Pancreas (tissue), 10 donors: ENCODE measurements at regions not wholly inside any gene's neighbourhood (a gene's known extent, or its start where the extent isn't known, plus 50 kb on each side); places are given as distances from the start of the nearest gene placed in this dataset.

Source experiments
- ATAC-seq, 4 donors: fragments of 200-7000 bp; cut with Tn5 transposase; one replicate each; pipeline versions ENCODE4 v1.8.0 to v1.9.1; 2020; ENCODE audit warnings: mild to moderate bottlenecking in 4 of 4, moderate library complexity in 4 of 4
- DNase-seq, 6 donors: peaks; one replicate each; pipeline ENCODE4 v3.0.0-alpha.2; 2020
- FAIRE-seq: peaks from 2 replicates; lab custom pipeline; 2012; peaks lifted over from hg19 to GRCh38; lab: Jason Lieb, UNC
- H3K27ac ChIP-seq, 4 donors: fragments of 200-600 bp; sonication (generic); 1 replicate in 3 of 4; 2 replicates in 1 of 4; pipeline versions ENCODE4 v1.5.0 to v1.8.0; 2020
- H3K27me3 ChIP-seq, 4 donors: fragments of 200-600 bp; one replicate each; pipeline ENCODE4 v1.8.0; 2021
- H3K36me3 ChIP-seq, 3 donors: fragments of 200-600 bp; sonication (generic) in 1 of 3; one replicate each; pipeline versions ENCODE4 v1.5.0 to v1.8.0; 2020 to 2021
- H3K4me1 ChIP-seq, 3 donors: fragments of 200-600 bp; one replicate each; pipeline ENCODE4 v1.8.0; 2021
- H3K4me3 ChIP-seq, 4 donors: fragments of 200-600 bp; sonication (generic) in 2 of 4; one replicate each; pipeline versions ENCODE4 v1.5.0 to v1.8.0; 2020 to 2021
- H3K9me3 ChIP-seq, 4 donors: fragments of 200-600 bp; one replicate each; pipeline ENCODE4 v1.8.0; 2021
- CTCF ChIP-seq, 4 donors: fragments of 200-600 bp; sonication (generic) in 3 of 4; IDR thresholded peaks; one replicate each; pipeline versions ENCODE4 v1.5.0 to v1.8.0; 2021; ENCODE audit warnings: antibody characterized with exemption in 4 of 4
- WGBS, 2 donors: extraction: QIAGEN DNeasy Blood & Tissue Kit; methylation state at CpG; one replicate each; pipeline ENCODE4 v1.1.7; 2013; 5-methylcytosine and 5-hydroxymethylcytosine counted together
- intact Hi-C, 3 donors: fragments of 100-400 bp; cut with DNase I; formaldehyde crosslinking; loops; one replicate each; pipeline versions ENCODE4 v1.11.1 to v1.14.2; 2022
- donor health status: healthy with polysubstance abuse.
- donor health status: DM: no; HTN: no; CAD: no; lungs with moderate emphysema.
- donor health status: DM: no; HTN: no; CAD: no.
- donor health status: control.
- donor health status: control.
- donor health status: Bipolar disorder and iron deficiency.
- donor health status: DM: yes; HTN: yes; CAD: no.
- donor health status: DM: no; HTN: no; CAD: no.
- donor health status: DM: no; HTN: no; CAD: no.
- donor health status: DM: yes; HTN: yes; CAD: no.

GRCh38 chr1:168469690-168470089, 74.1 kb downstream of the XCL2 start:
- H3K9me3 ChIP-seq = no peaks in the 10 kb centered on the region
- intact Hi-C loops = no loop called here
- no peak for TF ChIP-seq CTCF (IDR thresholded peaks at IDR 0.05)
- ATAC-seq (peak; percentile 50 to 80 (median 63)), FAIRE-seq (no peak), DNase-seq (peak in 4 of 6 donors; percentile 15 to 41 (median 32))
- H3K27me3 ChIP-seq = no peaks in the 10 kb centered on the region
- H3K4me1 ChIP-seq = peaks cover 0 to 17% (median 0%) of the 10 kb centered on the region in 3 donors
- no peak overlapping the region for H3K27ac ChIP-seq
- no peaks in the 10 kb centered on the region for H3K36me3 ChIP-seq
- WGBS, 2 donors = 62 to 70% methylated on average over 6 of the region's 6 CpGs
- no peak overlapping the region for H3K4me3 ChIP-seq

DNA sequence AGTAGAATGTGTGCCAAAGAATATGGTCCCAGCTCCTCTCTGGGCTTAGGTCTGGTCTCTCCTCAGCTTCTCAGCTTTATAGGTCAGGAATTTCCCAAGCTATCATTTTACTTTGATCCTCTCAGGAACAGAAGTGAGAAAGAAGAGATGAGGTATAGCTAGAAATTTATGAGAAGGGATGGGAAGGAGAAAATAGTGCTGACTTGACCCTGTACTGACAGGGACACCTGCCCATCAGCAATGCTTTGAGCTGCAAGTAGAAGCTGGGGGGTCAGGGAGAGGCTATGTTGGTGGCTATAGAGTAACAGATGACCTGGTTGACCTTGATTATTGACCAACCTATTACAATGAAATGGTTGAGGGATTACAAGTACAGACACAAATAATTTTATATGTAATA, 75.0 kb downstream of the XCL2 start:
- no peak for TF ChIP-seq CTCF (IDR thresholded peaks at IDR 0.05)
- Histone ChIP-seq H3K9me3 (no peaks in the 10 kb centered on the region), H3K36me3 (no peaks in the 10 kb centered on the region), H3K4me3 (no peak overlapping the region), H3K4me1 (peaks cover 0 to 17% (median 0%) of the 10 kb centered on the region in 3 donors), H3K27me3 (no peaks in the 10 kb centered on the region), H3K27ac (no peak overlapping the region)
- ATAC-seq = no peak
- intact Hi-C loops = no loop called here
- no peak for DNase-seq
- no peak for FAIRE-seq

DNA sequence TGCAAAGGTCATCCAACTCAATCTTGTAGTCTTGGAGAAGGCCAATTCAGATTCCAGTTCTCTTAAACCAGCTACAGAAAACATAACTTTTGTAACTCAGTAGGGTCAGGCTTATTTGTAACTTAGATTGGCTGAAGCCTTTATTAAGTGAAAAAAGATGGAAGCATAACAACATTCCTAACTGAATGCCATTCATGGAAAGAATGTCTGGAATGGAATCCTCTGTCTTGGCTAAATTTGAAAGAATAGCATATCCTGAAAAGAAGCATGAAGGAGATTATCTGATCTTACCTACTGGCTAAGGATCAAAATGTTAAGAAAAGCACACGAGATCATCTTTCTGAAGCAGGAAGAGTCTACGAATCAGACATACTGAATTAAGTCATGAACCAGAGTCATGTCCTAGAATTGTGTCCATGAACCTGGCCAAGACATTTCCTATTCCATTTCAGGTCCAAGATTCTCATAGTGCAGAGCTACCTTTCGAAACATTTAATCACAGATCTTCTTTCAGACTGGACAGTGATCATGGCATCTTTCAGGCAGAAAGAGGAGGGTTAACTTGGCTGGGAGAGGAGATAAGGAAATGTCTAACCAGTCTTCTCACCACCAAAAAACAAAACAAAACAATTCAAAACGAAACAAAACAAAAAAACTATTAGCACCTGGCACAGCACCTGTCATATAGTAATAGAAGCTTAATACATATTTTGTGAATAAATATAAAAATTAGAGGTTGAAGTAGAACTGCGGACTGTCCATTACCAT, 75.6 kb downstream of the XCL2 start:
- peaks cover 0 to 17% (median 0%) of the 10 kb centered on the region in 3 donors for H3K4me1 ChIP-seq
- no peaks in the 10 kb centered on the region for H3K27me3 ChIP-seq
- H3K36me3 ChIP-seq = no peaks in the 10 kb centered on the region
- no peak overlapping the region for H3K27ac ChIP-seq
- TF ChIP-seq CTCF (IDR thresholded peaks at IDR 0.05) = no peak
- H3K9me3 ChIP-seq = no peaks in the 10 kb centered on the region
- H3K4me3 ChIP-seq = no peak overlapping the region
- WGBS, 2 donors = 78 to 80% methylated on average over 5 of the region's 5 CpGs
- DNase-seq (no peak), ATAC-seq (no peak), FAIRE-seq (no peak)
- intact Hi-C loops = no loop called here

DNA sequence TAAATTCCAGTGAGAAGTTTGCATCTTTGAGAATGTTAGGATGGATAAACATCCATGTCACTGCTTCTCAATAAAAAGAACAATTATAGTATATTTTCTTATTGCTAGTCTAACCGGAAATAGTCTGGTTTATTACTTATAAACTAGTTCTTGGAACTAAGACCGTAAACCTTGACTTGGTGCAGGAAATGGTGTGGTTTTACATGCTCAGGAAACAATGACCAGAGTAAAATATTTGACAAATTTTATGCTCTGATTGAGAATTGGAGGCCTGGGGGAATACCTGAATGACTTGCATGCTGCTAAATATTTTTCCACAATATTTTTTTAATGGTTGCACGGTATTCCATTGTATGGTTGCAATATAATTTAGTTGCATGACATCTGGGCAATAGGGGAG, 76.3 kb downstream of the XCL2 start:
- WGBS, 2 donors = 82 to 85% methylated on average over 3 of the region's 3 CpGs
- intact Hi-C loops = no loop called here
- TF ChIP-seq CTCF (IDR thresholded peaks at IDR 0.05) = no peak
- H3K27me3 ChIP-seq = no peaks in the 10 kb centered on the region
- H3K4me3 ChIP-seq = no peak overlapping the region
- H3K4me1 ChIP-seq = peaks cover 0 to 17% (median 0%) of the 10 kb centered on the region in 3 donors
- FAIRE-seq (no peak), DNase-seq (no peak), ATAC-seq (no peak)
- H3K36me3 ChIP-seq = no peaks in the 10 kb centered on the region
- H3K27ac ChIP-seq = no peak overlapping the region
- no peaks in the 10 kb centered on the region for H3K9me3 ChIP-seq

GRCh38 chr1:168466714-168467131, 77.1 kb downstream of the XCL2 start:
- H3K4me1 ChIP-seq = peaks cover 0 to 17% (median 0%) of the 10 kb centered on the region in 3 donors
- H3K27me3 ChIP-seq = no peaks in the 10 kb centered on the region
- WGBS, 2 donors = 97 to 100% methylated on average over 1 of the region's 1 CpG
- DNase-seq (no peak), ATAC-seq (peak in 2 of 4 donors; percentile 47 to 51), FAIRE-seq (no peak)
- H3K4me3 ChIP-seq = no peak overlapping the region
- no peaks in the 10 kb centered on the region for H3K36me3 ChIP-seq
- H3K27ac ChIP-seq = no peak overlapping the region
- no peak for TF ChIP-seq CTCF (IDR thresholded peaks at IDR 0.05)
- no peaks in the 10 kb centered on the region for H3K9me3 ChIP-seq
- intact Hi-C loops = no loop called here
